B cell (primary cell): ENCODE measurements at regions not wholly inside any gene's neighbourhood (a gene's known extent, or its start where the extent isn't known, plus 50 kb on each side); places are given as distances from the start of the nearest gene placed in this dataset.

Experiments used
- ATAC-seq: fragments of 200-7000 bp; cut with Tn5 transposase; one replicate; pipeline ENCODE4 v1.10.0; 2021; ENCODE audit warnings: low read depth, mild to moderate bottlenecking, moderate number of reproducible peaks, moderate library complexity
- CTCF ChIA-PET: fragments of 350-600 bp; sonication (Branson Sonifier 250); formaldehyde crosslinking; loops from one replicate; lab custom pipeline; 2021; ENCODE audit warnings: antibody characterized with exemption, inconsistent platforms; lab: Charles Lee
- POLR2A ChIA-PET: fragments of 350-600 bp; sonication (Branson Sonifier 250); formaldehyde crosslinking; loops from one replicate; lab custom pipeline; 2021; ENCODE audit warnings: antibody characterized with exemption; lab: Charles Lee
- DNase-seq: peaks from one replicate; pipeline ENCODE4 v3.0.0; 2013
- H2AFZ ChIP-seq: 2 replicates; pipeline ENCODE4 v1.6.1; 2012; ENCODE audit warnings: mild to moderate bottlenecking, low read depth, low read length; ENCODE audit not compliant: insufficient read depth, poor library complexity, severe bottlenecking
- H3K27ac ChIP-seq, 2 donors: 1 replicate in 1 of 2; 2 replicates in 1 of 2; pipeline ENCODE4 v1.5.1; 2012 to 2013; ENCODE audit warnings: low read length in 2 of 2, mild to moderate bottlenecking in 2 of 2, moderate library complexity in 1 of 2
- H3K27me3 ChIP-seq, 4 experiments: fragments of 200-600 bp in 1 of 4; sonication (generic) in 1 of 4; replicated peaks in 1 of 4; 1 replicate in 2 of 4; 2 replicates in 2 of 4; pipeline versions ENCODE4 v1.6.1 to v1.7.0; 2013 to 2016; ENCODE audit warnings: low read length in 3 of 4, mild to moderate bottlenecking in 2 of 4, mixed read lengths in 1 of 4, moderate library complexity in 1 of 4; ENCODE audit not compliant: insufficient read depth in 4 of 4, control insufficient read depth in 3 of 4; ENCODE audit errors: control extremely low read depth in 1 of 4
- H3K36me3 ChIP-seq, 2 experiments: replicated peaks in 1 of 2; 1 replicate in 1 of 2; 2 replicates in 1 of 2; pipeline versions ENCODE4 v1.6.1 to v1.7.1; 2013; ENCODE audit warnings: low read length in 1 of 2; ENCODE audit not compliant: insufficient read depth in 2 of 2, control insufficient read depth in 1 of 2; ENCODE audit errors: control extremely low read depth in 1 of 2, extremely low read depth in 1 of 2
- H3K4me1 ChIP-seq, 2 donors: fragments of 200-600 bp in 1 of 2; sonication (generic) in 1 of 2; 1 replicate in 1 of 2; 2 replicates in 1 of 2; pipeline versions ENCODE4 v1.5.1 to v1.6.1; 2013 to 2017; ENCODE audit warnings: low read length in 2 of 2; ENCODE audit not compliant: control insufficient read depth in 2 of 2, insufficient read depth in 2 of 2
- H3K4me2 ChIP-seq: replicated peaks from 2 replicates; pipeline ENCODE3; 2012; ENCODE audit warnings: mild to moderate bottlenecking, low read depth, low read length; ENCODE audit not compliant: poor library complexity, severe bottlenecking
- H3K4me3 ChIP-seq, 5 experiments: fragments of 200-600 bp in 1 of 5; sonication (generic) in 1 of 5; 1 replicate in 3 of 5; 2 replicates in 2 of 5; pipeline versions ENCODE4 v1.5.1 to v1.7.0; 2011 to 2016; ENCODE audit warnings: low read length in 4 of 5, mild to moderate bottlenecking in 4 of 5, low read depth in 2 of 5, control low read depth in 1 of 5, moderate library complexity in 1 of 5; ENCODE audit not compliant: insufficient read depth in 1 of 5; ENCODE audit errors: control extremely low read depth in 1 of 5, extremely low read depth in 1 of 5
- H3K79me2 ChIP-seq: fragments of 200-600 bp; sonication (generic); one replicate; pipeline ENCODE4 v1.6.0; 2016; ENCODE audit warnings: low read length; ENCODE audit not compliant: control insufficient read depth, insufficient read depth
- H3K9ac ChIP-seq: fragments of 200-600 bp; sonication (generic); 2 replicates; pipeline ENCODE4 v1.6.1; 2017; ENCODE audit warnings: mild to moderate bottlenecking, low read length, moderate library complexity
- H3K9me3 ChIP-seq, 3 donors: one replicate each; pipeline versions ENCODE4 v1.6.1 to v1.7.1; 2013; ENCODE audit warnings: low read length in 2 of 3; ENCODE audit not compliant: control insufficient read depth in 2 of 3, insufficient read depth in 1 of 3; ENCODE audit errors: control extremely low read depth in 1 of 3
- H4K20me1 ChIP-seq: 2 replicates; pipeline ENCODE4 v1.6.0; 2012; ENCODE audit warnings: mild to moderate bottlenecking, low read length; ENCODE audit not compliant: insufficient read depth, control insufficient read depth, poor library complexity, severe bottlenecking
- H3K27ac Mint-ChIP-seq: one replicate; pipeline ENCODE4 v1.8.0; 2021; ENCODE audit warnings: mixed read lengths
- H3K27me3 Mint-ChIP-seq: one replicate; pipeline ENCODE4 v1.8.0; 2021; ENCODE audit warnings: mixed read lengths
- H3K4me1 Mint-ChIP-seq: one replicate; pipeline ENCODE4 v1.8.0; 2021; ENCODE audit warnings: mixed read lengths
- H3K4me3 Mint-ChIP-seq: one replicate; pipeline ENCODE4 v1.8.0; 2021; ENCODE audit warnings: mixed read lengths
- H3K9me3 Mint-ChIP-seq: one replicate; pipeline ENCODE4 v1.8.0; 2022; ENCODE audit warnings: mixed read lengths; ENCODE audit not compliant: insufficient read depth
- CTCF ChIP-seq: fragments of 200-600 bp; IDR thresholded peaks from one replicate; pipeline ENCODE4 v1.8.0; 2022; ENCODE audit warnings: antibody characterized with exemption, mild to moderate bottlenecking
- EZH2 ChIP-seq: IDR thresholded peaks from 2 replicates; pipeline ENCODE4 v1.6.1; 2012; ENCODE audit warnings: borderline replicate concordance, low read depth, mild to moderate bottlenecking, moderate library complexity, low read length; ENCODE audit not compliant: insufficient read depth, poor library complexity, severe bottlenecking
- WGBS: methylation state at CpG from one replicate; pipeline ENCODE4 v1.1.5; 2013; ENCODE audit warnings: missing lambda C conversion rate; ENCODE audit not compliant: insufficient coverage; 5-methylcytosine and 5-hydroxymethylcytosine counted together
- intact Hi-C: fragments of 100-400 bp; cut with micrococcal nuclease; formaldehyde crosslinking; loops from one replicate; pipeline ENCODE4 v1.10.0; 2022

- no peak overlapping the region for H3K27ac Mint-ChIP-seq
- WGBS: 93% methylated on average over 2 of the region's 5 CpGs
Observed at GRCh38 chr4:67083496-67083895, 461.8 kb downstream of the CENPC start.

GRCh38 chr4:67082746-67083145, 462.6 kb downstream of the CENPC start:
- Mint-ChIP-seq H3K4me1 (no peaks in the 10 kb centered on the region), H3K9me3 (no peaks in the 10 kb centered on the region), H3K27ac (no peak overlapping the region), H3K27me3 (no peaks in the 10 kb centered on the region), H3K4me3 (no peak overlapping the region)
- no peak overlapping the region for H3K9ac ChIP-seq
- H3K27me3 ChIP-seq: no peaks in the 10 kb centered on the region
- ChIA-PET CTCF (no interaction called here), POLR2A (no interaction called here)
- intact Hi-C loops: no loop called here
- ATAC-seq: no peak
- no peaks in the 10 kb centered on the region for H3K79me2 ChIP-seq
- H3K36me3 ChIP-seq: no peaks in the 10 kb centered on the region
- no peak for TF ChIP-seq CTCF
- WGBS: 100% methylated on average over 1 of the region's 5 CpGs
- H3K27ac ChIP-seq: no peak overlapping the region
- no peak overlapping the region for H3K4me3 ChIP-seq
- no peak overlapping the region for H3K4me2 ChIP-seq
- no peaks in the 10 kb centered on the region for H3K9me3 ChIP-seq
- no peaks in the 10 kb centered on the region for H4K20me1 ChIP-seq
- H2AFZ ChIP-seq: no peak overlapping the region
- H3K4me1 ChIP-seq: no peaks in the 10 kb centered on the region
- no peak for DNase-seq

More at GRCh38 chr4:67083496-67083895, 461.8 kb downstream of the CENPC start:
- H3K9ac ChIP-seq: no peak overlapping the region
- no peak for ATAC-seq
- no peaks in the 10 kb centered on the region for H3K4me1 ChIP-seq
- H3K27me3 Mint-ChIP-seq: no peaks in the 10 kb centered on the region
- no peak overlapping the region for H2AFZ ChIP-seq
- intact Hi-C loops: no loop called here
- H3K36me3 ChIP-seq: no peaks in the 10 kb centered on the region
- no peak for TF ChIP-seq CTCF
- no peak for TF ChIP-seq EZH2
- H4K20me1 ChIP-seq: no peaks in the 10 kb centered on the region
- POLR2A ChIA-PET: no interaction called here
- CTCF ChIA-PET: no interaction called here
- no peak overlapping the region for H3K27ac ChIP-seq
- H3K27me3 ChIP-seq: no peaks in the 10 kb centered on the region
- no peak for DNase-seq
- H3K4me3 Mint-ChIP-seq: no peak overlapping the region
- H3K4me3 ChIP-seq: no peak overlapping the region
- H3K4me2 ChIP-seq: no peak overlapping the region
- no peaks in the 10 kb centered on the region for H3K9me3 Mint-ChIP-seq
- no peaks in the 10 kb centered on the region for H3K79me2 ChIP-seq
- no peaks in the 10 kb centered on the region for H3K4me1 Mint-ChIP-seq
- H3K9me3 ChIP-seq: no peaks in the 10 kb centered on the region
